HG03457 (cell line): ENCODE measurements at regions not wholly inside any gene's neighbourhood (a gene's known extent, or its start where the extent isn't known, plus 50 kb on each side); places are given as distances from the start of the nearest gene placed in this dataset.

Experiments
- ATAC-seq: cut with Tn5 transposase; IDR thresholded peaks from one replicate; pipeline ENCODE4 v1.9.1; 2021; ENCODE audit warnings: moderate number of reproducible peaks; ENCODE audit not compliant: unreplicated experiment

GRCh38 chr4:165666836-165667235 is 206.2 kb upstream of the TLL1 start:
- ATAC-seq: no peak

- ATAC-seq: no peak
Measured at GRCh38 chr4:165667969-165668368, 205.1 kb upstream of the TLL1 start.

GRCh38 chr4:165668694-165669093 is 204.3 kb upstream of the TLL1 start:
- ATAC-seq: no peak

GRCh38 chr4:165677081-165677480 is 196.0 kb upstream of the TLL1 start:
- no peak for ATAC-seq

- no peak for ATAC-seq
Measured at GRCh38 chr4:165678236-165678935, 194.7 kb upstream of the TLL1 start.

GRCh38 chr4:165678936-165679325 is 194.1 kb upstream of the TLL1 start:
- ATAC-seq: no peak

GRCh38 chr4:165680821-165681220 is 192.2 kb upstream of the TLL1 start:
- ATAC-seq: no peak

GRCh38 chr4:165682611-165683010 is 190.4 kb upstream of the TLL1 start:
- ATAC-seq: no peak

- no peak for ATAC-seq
Measured at GRCh38 chr4:165684177-165684805, 188.7 kb upstream of the TLL1 start.

GRCh38 chr4:165686756-165687155 is 186.3 kb upstream of the TLL1 start:
- no peak for ATAC-seq

GRCh38 chr4:165689159-165689558 is 183.9 kb upstream of the TLL1 start:
- no peak for ATAC-seq

GRCh38 chr4:165692082-165692481 is 181.0 kb upstream of the TLL1 start:
- ATAC-seq: no peak

- ATAC-seq: no peak
Measured at GRCh38 chr4:165698272-165698671, 174.8 kb upstream of the TLL1 start.

GRCh38 chr4:165699055-165699454 is 174.0 kb upstream of the TLL1 start:
- ATAC-seq: no peak

- ATAC-seq: no peak
Measured at GRCh38 chr4:165700855-165701254, 172.2 kb upstream of the TLL1 start.

- no peak for ATAC-seq
Measured at GRCh38 chr4:165707128-165707527, 165.9 kb upstream of the TLL1 start.

GRCh38 chr4:165709516-165709915 is 163.5 kb upstream of the TLL1 start:
- no peak for ATAC-seq

- no peak for ATAC-seq
Measured at GRCh38 chr4:165709973-165710526, 163.0 kb upstream of the TLL1 start.

- ATAC-seq: no peak
Measured at GRCh38 chr4:165711436-165711835, 161.6 kb upstream of the TLL1 start.

- no peak for ATAC-seq
Measured at GRCh38 chr4:165711912-165712311, 161.1 kb upstream of the TLL1 start.

- ATAC-seq: no peak
Measured at GRCh38 chr4:165714650-165715049, 158.4 kb upstream of the TLL1 start.

- no peak for ATAC-seq
Measured at GRCh38 chr4:165715211-165715610, 157.8 kb upstream of the TLL1 start.
